SK-N-SH treated with all-trans-retinoic acid at 6 μM for 48 hours (cell line): ENCODE measurements at regions not wholly inside any gene's neighbourhood (a gene's known extent, or its start where the extent isn't known, plus 50 kb on each side); places are given as distances from the start of the nearest gene placed in this dataset.

Source experiments
- ATAC-seq: fragments of 200-7000 bp; cut with Tn5 transposase; 3 replicates; pipeline ENCODE4 v1.9.1; 2020; ENCODE audit warnings: mild to moderate bottlenecking, moderate library complexity
- ARNTL ChIP-seq: fragments of 450-650 bp; formaldehyde crosslinking; IDR thresholded peaks from 2 replicates; pipeline ENCODE4 v1.5.0; 2020; ENCODE audit warnings: low read depth, mild to moderate bottlenecking, moderate library complexity, borderline replicate concordance
- BACH2 ChIP-seq: fragments of 250-450 bp; sonication (Bioruptor Pico); IDR thresholded peaks from 2 replicates; pipeline ENCODE4 v1.9.0; 2021; ENCODE audit warnings: mild to moderate bottlenecking, borderline replicate concordance
- CSDC2 ChIP-seq: fragments of 250-450 bp; sonication (Bioruptor Pico); IDR thresholded peaks from 2 replicates; pipeline ENCODE4 v1.5.0; 2020; ENCODE audit warnings: mild to moderate bottlenecking, moderate library complexity
- GLIS3 ChIP-seq: fragments of 250-450 bp; sonication (Bioruptor Pico); IDR thresholded peaks from 2 replicates; pipeline ENCODE4 v1.5.0; 2020; ENCODE audit warnings: mild to moderate bottlenecking, moderate library complexity
- ISL1 ChIP-seq: fragments of 250-450 bp; sonication (Bioruptor Pico); IDR thresholded peaks from 2 replicates; pipeline ENCODE4 v2.1.2; 2022; ENCODE audit warnings: mild to moderate bottlenecking, moderate library complexity
- PATZ1 ChIP-seq: fragments of 250-450 bp; sonication (Bioruptor Pico); IDR thresholded peaks from 2 replicates; pipeline ENCODE4 v1.8.0; 2020; ENCODE audit warnings: mild to moderate bottlenecking, moderate library complexity, borderline replicate concordance
- POU6F1 ChIP-seq: fragments of 250-450 bp; sonication (Bioruptor Pico); IDR thresholded peaks from 2 replicates; pipeline ENCODE4 v1.8.0; 2021; ENCODE audit warnings: low read depth, mild to moderate bottlenecking, moderate library complexity, borderline replicate concordance
- PPARA ChIP-seq: fragments of 250-450 bp; sonication (Bioruptor Pico); IDR thresholded peaks from 2 replicates; pipeline ENCODE4 v1.5.0; 2020; ENCODE audit warnings: mild to moderate bottlenecking, borderline replicate concordance
- RARB ChIP-seq: fragments of 250-450 bp; sonication (Bioruptor Pico); IDR thresholded peaks from 2 replicates; pipeline ENCODE4 v1.8.0; 2021; ENCODE audit warnings: mild to moderate bottlenecking, moderate library complexity
- TCF4 ChIP-seq: fragments of 250-450 bp; sonication (Bioruptor Pico); IDR thresholded peaks from 2 replicates; pipeline ENCODE4 v1.8.0; 2021; ENCODE audit warnings: mild to moderate bottlenecking, moderate library complexity, borderline replicate concordance
- TOX ChIP-seq: fragments of 250-450 bp; sonication (Bioruptor Pico); IDR thresholded peaks from 2 replicates; pipeline ENCODE4 v1.8.0; 2021; ENCODE audit warnings: mild to moderate bottlenecking, moderate library complexity, borderline replicate concordance
- TSHZ2 ChIP-seq: fragments of 250-450 bp; sonication (Bioruptor Pico); IDR thresholded peaks from 2 replicates; pipeline ENCODE4 v1.5.0; 2020; ENCODE audit warnings: mild to moderate bottlenecking, moderate library complexity
- ZC3H10 ChIP-seq: fragments of 250-450 bp; sonication (Bioruptor Pico); IDR thresholded peaks from 2 replicates; pipeline ENCODE4 v1.5.1; 2021; ENCODE audit warnings: mild to moderate bottlenecking, moderate library complexity
- ZFP3 ChIP-seq: fragments of 250-450 bp; sonication (Bioruptor Pico); IDR thresholded peaks from 2 replicates; pipeline ENCODE4 v1.5.0; 2020; ENCODE audit warnings: mild to moderate bottlenecking, moderate library complexity
- ZFP30 ChIP-seq: fragments of 450-650 bp; formaldehyde crosslinking; IDR thresholded peaks from 2 replicates; pipeline ENCODE4 v1.5.0; 2022; ENCODE audit warnings: mild to moderate bottlenecking, moderate library complexity
- ZNF565 ChIP-seq: fragments of 450-650 bp; formaldehyde crosslinking; conservative IDR thresholded peaks from 2 replicates; pipeline ENCODE4 v1.5.0; 2020; ENCODE audit warnings: low read depth, mild to moderate bottlenecking, moderate library complexity
- ZNF70 ChIP-seq: fragments of 450-650 bp; formaldehyde crosslinking; IDR thresholded peaks from 2 replicates; pipeline ENCODE4 v1.5.0; 2020; ENCODE audit warnings: mild to moderate bottlenecking, moderate library complexity
- ZNF8 ChIP-seq: fragments of 450-650 bp; formaldehyde crosslinking; IDR thresholded peaks from 2 replicates; pipeline ENCODE4 v1.5.0; 2020; ENCODE audit warnings: mild to moderate bottlenecking, moderate library complexity
- TF ChIP-seq, protein P1 (sequence below): fragments of 250-450 bp; sonication (Bioruptor Pico); IDR thresholded peaks from 2 replicates; pipeline ENCODE4 v1.5.1; 2020; ENCODE audit warnings: low read depth, mild to moderate bottlenecking, moderate library complexity
- TF ChIP-seq, protein P2 (sequence below): fragments of 250-450 bp; sonication (Bioruptor Pico); IDR thresholded peaks from 2 replicates; pipeline ENCODE4 v1.5.1; 2021; ENCODE audit warnings: mild to moderate bottlenecking, moderate library complexity

DNA sequence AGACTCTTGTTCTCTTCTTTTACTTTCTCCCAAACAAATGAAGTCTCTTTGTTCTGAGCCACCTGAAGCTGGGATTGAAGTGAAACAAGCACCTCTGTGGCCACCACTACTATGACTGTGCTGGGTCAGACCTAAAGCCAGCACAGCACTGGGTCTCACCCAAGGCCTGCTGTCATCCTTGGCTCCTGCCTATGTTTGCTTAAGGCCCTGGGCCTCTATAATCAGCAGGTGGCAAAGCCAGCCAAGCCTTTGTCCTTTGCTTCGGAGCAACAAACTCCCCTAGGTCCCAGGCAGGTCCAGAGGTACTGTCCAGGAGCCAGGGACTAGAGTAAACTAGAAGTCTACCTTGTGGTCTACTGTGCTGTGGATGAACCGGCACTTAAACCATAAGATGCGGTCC is 220.6 kb upstream of the ARSJ start (continued):
- TF ChIP-seq GLIS3 (CRISPR knock-in tag) (no peak), ISL1 (CRISPR knock-in tag) (no peak), ARNTL (no peak), TOX (CRISPR knock-in tag) (no peak), RARB (CRISPR knock-in tag) (no peak), ZFP3 (no peak), BACH2 (no peak), ZFP30 (CRISPR knock-in tag) (no peak)

DNA sequence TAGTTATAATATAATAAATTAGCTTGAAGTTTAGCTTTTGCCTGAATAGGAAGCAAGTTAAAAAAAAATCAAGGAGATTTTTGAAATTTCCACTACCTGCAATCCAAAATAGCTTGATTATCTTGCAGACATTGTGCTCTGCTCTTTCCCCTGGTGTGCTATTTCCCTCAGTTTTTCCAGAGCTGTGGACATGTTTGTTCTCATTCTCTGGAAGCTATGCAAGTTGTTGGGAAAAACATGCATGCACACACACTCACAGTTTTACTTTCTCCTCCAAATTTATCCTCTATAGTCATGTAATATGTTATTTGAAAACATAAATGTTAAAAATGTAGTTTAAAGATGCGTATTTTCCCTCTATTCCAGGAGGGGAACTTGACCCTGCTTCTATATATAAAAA is 225.8 kb upstream of the ARSJ start:
- ATAC-seq: no peak
- TF ChIP-seq, protein P1, sequence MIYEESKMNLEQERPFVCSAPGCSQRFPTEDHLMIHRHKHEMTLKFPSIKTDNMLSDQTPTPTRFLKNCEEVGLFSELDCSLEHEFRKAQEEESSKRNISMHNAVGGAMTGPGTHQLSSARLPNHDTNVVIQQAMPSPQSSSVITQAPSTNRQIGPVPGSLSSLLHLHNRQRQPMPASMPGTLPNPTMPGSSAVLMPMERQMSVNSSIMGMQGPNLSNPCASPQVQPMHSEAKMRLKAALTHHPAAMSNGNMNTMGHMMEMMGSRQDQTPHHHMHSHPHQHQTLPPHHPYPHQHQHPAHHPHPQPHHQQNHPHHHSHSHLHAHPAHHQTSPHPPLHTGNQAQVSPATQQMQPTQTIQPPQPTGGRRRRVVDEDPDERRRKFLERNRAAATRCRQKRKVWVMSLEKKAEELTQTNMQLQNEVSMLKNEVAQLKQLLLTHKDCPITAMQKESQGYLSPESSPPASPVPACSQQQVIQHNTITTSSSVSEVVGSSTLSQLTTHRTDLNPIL (CRISPR knock-in tag): no peak
- TF ChIP-seq ZFP3 (no peak), TSHZ2 (CRISPR knock-in tag) (no peak), PPARA (CRISPR knock-in tag) (no peak), CSDC2 (CRISPR knock-in tag) (no peak), ZNF8 (no peak), ARNTL (no peak), ZC3H10 (CRISPR knock-in tag) (no peak), BACH2 (no peak), ZNF70 (CRISPR knock-in tag) (no peak)
- TF ChIP-seq, protein P2, sequence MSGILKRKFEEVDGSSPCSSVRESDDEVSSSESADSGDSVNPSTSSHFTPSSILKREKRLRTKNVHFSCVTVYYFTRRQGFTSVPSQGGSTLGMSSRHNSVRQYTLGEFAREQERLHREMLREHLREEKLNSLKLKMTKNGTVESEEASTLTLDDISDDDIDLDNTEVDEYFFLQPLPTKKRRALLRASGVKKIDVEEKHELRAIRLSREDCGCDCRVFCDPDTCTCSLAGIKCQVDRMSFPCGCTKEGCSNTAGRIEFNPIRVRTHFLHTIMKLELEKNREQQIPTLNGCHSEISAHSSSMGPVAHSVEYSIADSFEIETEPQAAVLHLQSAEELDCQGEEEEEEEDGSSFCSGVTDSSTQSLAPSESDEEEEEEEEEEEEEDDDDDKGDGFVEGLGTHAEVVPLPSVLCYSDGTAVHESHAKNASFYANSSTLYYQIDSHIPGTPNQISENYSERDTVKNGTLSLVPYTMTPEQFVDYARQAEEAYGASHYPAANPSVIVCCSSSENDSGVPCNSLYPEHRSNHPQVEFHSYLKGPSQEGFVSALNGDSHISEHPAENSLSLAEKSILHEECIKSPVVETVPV (CRISPR knock-in tag): no peak

DNA sequence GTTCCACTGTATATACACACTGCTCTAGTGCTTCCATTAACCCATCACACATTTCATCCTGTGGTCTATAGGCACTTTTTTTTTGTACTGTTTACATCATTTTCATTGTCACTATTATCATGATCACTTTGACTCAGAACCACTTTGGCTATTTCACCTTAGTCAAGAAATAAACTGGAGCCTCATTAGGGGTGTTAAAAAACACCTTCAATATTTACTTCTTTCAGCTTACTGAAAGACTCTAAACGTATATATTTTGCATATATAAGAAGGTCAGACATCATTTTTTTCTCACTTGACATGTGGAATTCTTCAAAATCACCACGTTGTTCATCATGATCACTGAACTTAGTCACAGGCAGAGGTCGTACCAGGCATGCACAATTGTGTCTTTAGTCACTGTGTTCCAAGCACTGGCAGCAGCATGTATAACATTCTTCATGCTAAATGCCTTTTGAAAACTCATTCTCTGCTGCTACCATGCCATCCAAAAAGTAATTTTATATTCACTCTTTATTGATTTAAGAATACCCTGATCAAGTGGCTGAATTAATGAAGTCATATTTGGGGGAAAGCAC is 229.2 kb upstream of the ARSJ start:
- ATAC-seq: peak; percentile 60
- no peak for TF ChIP-seq ZC3H10 (CRISPR knock-in tag)
- no peak for TF ChIP-seq PATZ1
- no peak for TF ChIP-seq POU6F1
- no peak for TF ChIP-seq ZNF565 (CRISPR knock-in tag)
- no peak for TF ChIP-seq TCF4
- TF ChIP-seq ZFP3: no peak
- TF ChIP-seq, protein P2 (CRISPR knock-in tag): no peak
- TF ChIP-seq CSDC2 (CRISPR knock-in tag): no peak
